ENCODE measurements at regions not wholly inside any gene's neighbourhood (a gene's known extent, or its start where the extent isn't known, plus 50 kb on each side); places are given as distances from the start of the nearest gene placed in this dataset.
"Not testable (repeated sequence)": the region's sequence is repeated elsewhere in the genome, so short reads cannot be mapped to it uniquely, and the experiment has no call there.

GRCh38 chr5:125452991-125453390 is 706.6 kb upstream of the ZNF608 start:
- no peak for DNase-seq

- no peak for DNase-seq
Observed at GRCh38 chr5:125455041-125455440, 708.6 kb upstream of the ZNF608 start.

DNA sequence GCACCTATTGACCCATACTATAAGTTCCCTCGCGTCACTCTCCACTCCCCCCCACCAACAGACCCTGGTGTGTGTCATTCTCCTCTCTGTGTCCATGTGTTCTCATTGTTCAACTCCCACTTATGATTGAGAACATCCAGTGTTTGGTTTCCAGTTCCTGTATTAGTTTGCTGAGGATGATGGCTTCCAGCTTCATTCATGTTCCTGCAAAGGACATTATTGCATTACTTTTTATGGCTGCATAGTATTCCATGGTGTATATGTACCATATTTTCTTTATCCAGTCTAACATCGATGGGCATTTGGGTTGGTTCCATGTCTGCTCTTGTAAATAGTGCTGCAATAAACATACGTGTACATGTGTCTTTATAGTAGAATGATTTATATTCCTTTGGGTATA is 709.6 kb upstream of the ZNF608 start:
- DNase-seq = not testable (repeated sequence)

DNA sequence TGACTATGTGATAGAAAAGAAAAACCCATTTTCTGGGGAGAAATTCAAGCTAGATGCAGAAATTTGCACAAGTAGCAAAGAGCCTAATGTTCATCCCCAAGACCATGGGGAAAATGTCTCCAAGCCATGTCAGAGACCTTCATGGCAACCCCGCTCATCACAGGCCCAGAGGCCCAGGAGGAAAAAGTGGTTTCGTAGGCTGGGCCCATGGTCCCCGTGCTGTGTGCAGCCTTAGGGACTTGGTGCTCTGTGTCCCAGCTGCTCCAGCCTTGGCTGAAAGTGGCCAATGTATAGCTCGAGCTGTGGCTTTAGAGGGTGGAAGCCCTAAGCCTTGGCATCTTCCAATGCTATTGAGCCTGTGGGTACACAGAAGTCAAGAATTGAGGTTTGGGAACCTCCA is 711.2 kb upstream of the ZNF608 start:
- DNase-seq = no peak

- DNase-seq = not testable (repeated sequence)
Observed at GRCh38 chr5:125458949-125459348, 712.5 kb upstream of the ZNF608 start.

DNA sequence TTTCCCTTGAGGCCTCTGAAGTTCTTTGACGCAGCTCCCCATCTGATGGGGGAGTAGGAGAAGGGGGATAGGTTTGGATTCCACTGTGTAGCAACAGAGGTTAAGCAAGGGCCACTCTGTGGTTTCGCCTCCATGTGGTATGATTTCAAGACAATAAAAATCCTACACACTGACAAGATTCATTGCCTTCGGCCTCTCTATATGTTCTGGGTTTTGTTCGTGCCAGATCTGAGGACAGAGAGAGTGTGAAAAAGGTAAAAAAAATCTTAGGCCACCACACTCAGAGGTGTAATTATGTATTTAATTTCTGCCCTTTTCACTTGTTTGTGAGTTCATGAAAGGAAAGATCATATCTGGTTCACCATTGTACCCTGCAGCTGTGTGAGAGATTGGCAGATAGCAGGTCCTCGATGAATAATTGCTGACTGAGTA is 715.2 kb upstream of the ZNF608 start:
- no peak for DNase-seq

GRCh38 chr5:125463466-125464092 is 717.1 kb upstream of the ZNF608 start:
- no peak for DNase-seq

DNA sequence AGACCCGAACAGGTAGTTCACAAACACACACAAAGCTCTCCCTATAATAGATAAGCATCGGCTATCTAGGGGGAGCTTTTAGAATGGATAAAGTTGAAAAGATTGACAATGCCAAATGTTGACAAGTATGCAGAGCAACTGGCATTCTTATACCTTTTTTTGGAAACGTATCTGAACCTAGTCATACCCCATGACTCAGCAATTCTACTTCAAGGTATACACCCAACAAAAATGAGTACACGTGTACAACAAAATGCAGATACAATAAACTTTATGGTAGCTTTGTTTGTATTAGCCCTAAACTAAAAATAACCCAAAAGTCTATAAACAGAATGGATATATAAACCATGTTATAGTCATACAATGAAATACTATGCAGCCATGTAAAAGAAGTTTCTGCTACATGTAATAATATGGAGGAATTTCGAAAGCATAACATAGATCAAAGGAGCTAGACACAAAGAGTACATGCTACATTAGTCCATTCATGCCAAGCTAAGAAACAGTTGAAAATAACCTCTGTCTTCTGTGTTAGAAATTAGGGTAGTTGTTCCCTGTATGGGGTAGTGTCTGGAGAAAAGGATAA is 718.5 kb upstream of the ZNF608 start:
- no peak for DNase-seq

GRCh38 chr5:125465703-125466102 is 719.3 kb upstream of the ZNF608 start:
- DNase-seq = no peak

DNA sequence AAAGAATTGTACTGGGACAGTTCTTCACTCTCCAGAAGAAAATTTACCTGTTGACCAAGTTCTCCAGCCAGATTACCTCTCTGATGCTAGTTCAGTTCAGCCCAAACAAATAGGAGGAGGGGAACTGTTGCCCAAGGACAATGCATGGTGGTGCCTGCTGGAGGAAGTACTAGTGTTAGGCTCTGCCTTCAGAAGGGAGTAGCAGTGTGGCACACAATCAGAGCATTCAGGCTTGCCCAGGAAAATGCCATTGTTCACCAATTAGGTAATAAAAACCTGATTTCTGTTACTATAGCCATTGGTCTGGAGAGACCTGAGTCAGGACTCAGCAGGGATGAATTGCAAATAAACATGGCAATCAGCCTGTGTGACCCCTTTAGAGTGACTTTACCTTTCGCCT is 720.8 kb upstream of the ZNF608 start:
- DNase-seq = no peak

GRCh38 chr5:125470280-125470902 is 724.0 kb upstream of the ZNF608 start:
- DNase-seq = no peak

- DNase-seq = no peak
Observed at GRCh38 chr5:125476901-125477585, 730.6 kb upstream of the ZNF608 start.

DNA sequence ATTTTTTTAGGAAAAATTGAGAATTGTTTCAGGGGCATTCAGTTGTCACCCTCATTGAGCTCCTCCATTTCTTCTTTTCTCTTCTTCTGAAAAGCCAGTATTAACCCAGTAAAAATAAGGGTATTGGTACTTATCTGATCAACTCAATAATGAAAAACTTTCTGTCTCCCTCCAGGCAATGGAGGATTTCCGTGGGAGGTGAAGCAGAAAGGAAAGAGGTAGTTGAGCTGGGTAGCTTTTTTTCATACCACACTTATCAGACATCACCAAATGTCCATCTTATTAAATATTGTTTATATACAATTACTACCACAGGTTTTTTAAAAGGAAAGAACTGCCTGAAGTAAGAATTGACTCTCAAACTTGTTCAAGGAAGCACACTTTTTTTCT is 731.1 kb upstream of the ZNF608 start:
- no peak for DNase-seq

DNA sequence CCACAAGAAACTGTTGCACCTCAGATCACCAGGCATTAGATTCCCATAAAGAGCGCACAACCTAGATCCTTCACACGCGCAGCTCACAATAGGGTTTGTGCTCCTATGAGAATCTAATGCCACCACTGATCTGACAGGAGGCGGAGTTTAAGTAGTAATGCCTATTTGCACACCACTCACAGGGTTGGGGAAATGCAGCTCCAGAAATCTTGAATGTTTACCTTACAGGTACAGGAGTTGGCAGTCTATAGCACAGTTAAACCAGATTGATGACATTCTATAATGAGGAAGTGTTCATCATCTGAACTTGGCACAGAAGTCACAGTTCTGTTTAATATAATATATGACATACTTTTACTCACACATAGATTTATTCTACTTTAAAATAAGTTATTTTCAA is 732.2 kb upstream of the ZNF608 start:
- DNase-seq = no peak

DNA sequence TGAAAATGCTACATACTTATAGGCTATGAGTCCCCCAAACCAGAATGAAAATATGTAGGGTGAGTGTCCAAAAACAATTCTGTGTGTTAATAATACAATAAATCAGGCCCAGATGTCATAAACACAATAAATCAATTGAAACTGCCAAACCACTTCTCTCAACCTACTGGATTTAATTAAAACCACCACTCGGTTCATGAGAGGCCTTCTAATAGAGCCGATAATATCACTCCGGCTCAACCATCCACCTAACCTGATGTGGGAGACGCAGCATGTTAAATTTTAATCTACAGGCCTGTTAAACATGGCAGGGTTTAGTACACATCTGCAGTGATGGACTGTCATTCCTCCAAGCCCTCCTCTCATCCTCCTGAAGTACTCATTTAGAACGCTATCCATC is 734.5 kb upstream of the ZNF608 start:
- no peak for DNase-seq

GRCh38 chr5:125481506-125482465 is 735.3 kb upstream of the ZNF608 start:
- DNase-seq = no peak

GRCh38 chr5:125483609-125484008 is 737.2 kb upstream of the ZNF608 start:
- DNase-seq = no peak

GRCh38 chr5:125484272-125484741 is 737.9 kb upstream of the ZNF608 start:
- DNase-seq = no peak

DNA sequence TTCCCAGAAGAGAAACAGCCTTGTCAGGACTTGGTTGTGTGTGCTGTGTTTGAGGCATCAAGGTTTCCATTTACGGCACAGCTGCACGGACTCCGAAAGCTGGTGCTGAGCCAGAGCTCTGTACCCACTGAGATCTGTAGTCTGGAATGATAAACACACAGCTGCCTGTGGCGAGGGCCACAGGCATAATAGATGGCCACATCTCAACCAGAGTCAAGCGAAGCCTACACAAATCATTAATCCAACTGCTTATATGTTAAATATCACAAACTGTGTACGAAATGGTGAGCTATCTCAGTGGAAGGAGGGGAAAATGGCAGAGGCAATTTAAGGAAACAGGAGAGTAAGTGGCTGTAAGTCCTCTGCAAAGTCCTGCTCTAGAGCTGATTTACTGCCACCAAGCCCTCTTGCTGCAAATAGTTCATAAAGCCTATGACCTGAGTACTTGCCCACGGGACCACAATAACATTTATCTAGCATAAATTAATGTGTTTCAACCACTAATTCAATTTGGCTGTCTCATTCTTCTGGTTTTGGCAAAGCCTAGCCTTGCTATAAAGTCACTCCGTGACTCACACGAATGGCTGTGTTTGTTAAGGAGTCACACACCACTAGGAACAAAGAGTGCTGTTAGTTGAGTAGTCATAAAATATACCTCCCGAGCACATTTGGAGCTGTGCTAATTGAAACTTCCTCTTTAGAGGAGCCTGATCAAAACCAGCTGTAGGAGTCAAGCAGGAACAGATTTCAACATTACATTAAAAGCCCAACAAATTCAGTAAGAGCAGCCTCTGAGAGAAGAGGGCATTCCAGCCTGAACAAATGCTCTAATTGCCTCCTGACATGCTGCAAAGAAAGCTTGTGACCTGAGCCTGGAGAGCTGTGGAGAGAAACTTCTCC is 738.6 kb upstream of the ZNF608 start:
- DNase-seq = no peak

- DNase-seq = no peak
Observed at GRCh38 chr5:125485771-125486170, 739.3 kb upstream of the ZNF608 start.

- no peak for DNase-seq
Observed at GRCh38 chr5:125486634-125487033, 740.2 kb upstream of the ZNF608 start.

GRCh38 chr5:125487231-125487630 is 740.8 kb upstream of the ZNF608 start:
- DNase-seq = no peak

Data from SIG-M5 (cell line).